OCI-M2 (cell line): ENCODE measurements at regions not wholly inside any gene's neighbourhood (a gene's known extent, or its start where the extent isn't known, plus 50 kb on each side); places are given as distances from the start of the nearest gene placed in this dataset.

Experiments used
- DNase-seq: peaks from one replicate; lab custom pipeline; 2025; ENCODE audit not compliant: unreplicated experiment; lab: John Stamatoyannopoulos, UW

DNA sequence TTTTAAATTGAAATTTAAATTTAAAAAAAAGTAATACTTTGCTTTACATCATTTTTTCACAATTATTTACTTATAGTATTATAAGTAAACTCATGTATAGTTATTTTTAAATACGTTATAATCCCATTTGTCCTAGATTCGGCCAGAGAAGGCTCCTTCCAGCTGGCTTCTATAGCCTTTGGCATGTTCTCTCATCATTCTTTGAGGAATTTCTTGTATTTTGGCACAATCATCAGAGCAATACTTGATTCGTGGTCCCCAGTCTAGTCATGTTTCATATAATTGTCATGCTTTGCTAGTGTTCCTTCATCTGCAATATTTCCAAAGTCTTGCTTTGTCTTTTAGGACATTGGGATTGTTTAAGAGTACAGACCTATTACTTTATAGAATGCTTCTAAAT, 1037.9 kb upstream of the AGA start:
- DNase-seq, result no peak

DNA sequence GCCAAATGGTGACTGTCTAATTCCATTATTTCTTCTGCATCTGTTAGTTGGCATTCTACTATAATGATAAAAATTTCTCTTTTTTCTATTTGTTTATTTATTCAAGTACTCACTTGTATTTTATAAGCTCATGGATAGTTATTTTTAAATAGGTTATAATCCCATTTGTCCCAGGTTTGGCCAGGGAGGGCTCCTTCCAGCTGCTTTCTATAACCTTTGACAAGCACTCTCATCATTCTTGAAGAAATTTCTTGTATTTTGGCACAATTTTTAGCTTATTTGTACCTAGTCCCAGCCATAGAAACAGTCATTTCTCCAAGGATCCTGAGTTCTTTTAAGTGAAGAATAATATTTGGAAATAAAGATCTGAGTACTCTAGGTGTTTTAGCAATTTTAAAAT, 1038.6 kb upstream of the AGA start:
- DNase-seq, result no peak

DNA sequence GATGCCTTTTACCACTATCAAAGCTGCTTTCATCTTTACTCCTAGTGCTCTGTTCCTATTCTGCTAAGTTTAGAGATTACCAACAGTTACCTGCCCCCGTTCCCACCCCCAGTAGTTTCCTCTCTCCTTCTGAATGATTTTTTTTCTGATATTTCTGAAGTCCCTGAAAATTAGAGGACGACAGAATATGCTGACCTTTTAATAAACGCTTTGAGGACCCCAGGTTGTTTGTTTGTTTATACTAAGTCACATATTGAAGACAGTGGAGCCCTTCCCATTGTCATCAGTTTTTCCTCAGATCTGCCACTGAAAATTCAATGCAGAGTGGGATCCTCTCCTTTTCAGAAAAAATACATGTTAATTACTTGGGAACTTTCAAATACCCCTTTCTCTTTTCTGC, 1039.3 kb upstream of the AGA start:
- DNase-seq, result no peak

DNA sequence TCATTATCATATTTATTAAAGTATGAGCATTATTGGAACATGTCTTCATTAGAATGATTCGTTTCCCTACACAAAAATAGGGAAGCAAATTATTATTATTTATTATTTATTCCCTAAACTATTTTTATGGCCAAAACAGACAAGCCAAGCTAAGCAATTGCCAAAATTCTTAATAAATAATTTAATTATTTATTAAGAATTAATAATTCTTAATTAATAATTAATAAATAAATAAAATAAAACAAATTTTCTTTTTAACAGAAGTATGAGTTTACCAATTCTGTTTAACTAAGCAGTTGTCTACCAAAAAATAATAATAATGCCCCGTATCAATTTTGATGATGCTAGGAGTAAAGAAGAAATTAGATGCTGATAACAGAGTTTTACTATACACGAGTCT, 1080.8 kb upstream of the AGA start:
- no peak for DNase-seq

DNA sequence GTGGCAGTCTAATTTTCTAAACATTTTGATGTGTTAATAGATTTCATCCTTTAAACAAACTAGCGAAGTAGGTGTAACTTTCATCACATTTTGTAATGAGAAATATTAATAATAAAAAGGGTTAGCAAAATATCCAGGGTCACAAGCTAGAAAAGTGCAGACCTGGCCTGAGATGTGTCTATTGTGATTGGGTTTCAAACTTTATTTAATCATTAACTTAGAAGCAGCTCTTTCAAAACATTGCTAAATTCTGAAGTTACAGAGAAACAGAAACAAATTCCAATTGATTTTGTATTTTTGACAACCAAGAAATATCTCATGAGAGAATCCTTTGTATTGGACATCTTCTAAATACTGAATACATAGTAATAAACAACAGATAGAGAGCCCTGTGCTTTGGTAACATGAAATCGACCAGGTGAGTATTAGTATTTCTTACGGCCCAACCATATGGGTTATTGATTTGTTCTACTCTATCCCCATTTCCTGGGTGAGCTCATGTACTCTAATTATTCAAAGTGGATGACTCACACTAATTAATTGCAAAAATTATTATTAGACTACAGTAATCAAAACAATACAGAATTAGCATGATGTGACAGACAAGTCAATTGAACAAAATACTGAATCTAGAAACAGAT, 1093.8 kb upstream of the AGA start:
- DNase-seq, result no peak

DNA sequence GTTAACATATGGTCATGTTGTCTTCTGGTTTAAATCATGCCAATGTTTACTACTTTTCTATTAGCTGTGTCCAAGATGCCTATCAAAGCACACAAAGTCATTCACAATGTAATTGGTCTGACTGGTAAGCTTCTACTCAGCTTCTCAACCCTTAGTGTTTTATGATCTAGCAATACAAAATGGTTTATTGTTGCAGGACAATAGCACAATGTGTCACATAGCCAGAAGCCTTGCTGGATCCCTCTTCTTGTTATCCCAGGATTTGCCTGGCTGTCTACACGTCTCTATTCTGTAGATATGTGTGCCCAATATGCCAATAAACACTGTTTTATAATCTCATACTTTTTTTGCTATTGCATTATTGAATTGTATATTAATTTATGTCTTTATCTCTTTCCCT, 1111.0 kb upstream of the AGA start:
- DNase-seq, result no peak

DNA sequence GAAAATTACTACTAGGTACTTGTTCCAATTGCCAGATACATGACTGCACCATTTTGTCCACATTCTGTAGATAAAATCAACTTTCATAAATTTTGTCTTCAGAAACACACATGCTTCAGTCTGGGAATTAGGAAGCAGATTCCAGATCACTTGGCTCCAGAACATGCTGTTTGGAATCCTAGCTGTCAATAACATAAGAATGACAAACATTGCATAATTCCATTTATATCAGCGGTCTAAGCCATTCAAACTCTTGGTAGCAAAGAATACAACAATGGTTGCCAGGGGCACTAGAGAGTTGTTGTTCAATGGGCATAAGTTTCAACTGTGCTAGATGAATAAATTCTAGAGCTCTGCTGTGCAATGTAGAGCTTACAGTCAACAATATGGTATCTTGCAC, 1112.1 kb upstream of the AGA start:
- no peak for DNase-seq

DNA sequence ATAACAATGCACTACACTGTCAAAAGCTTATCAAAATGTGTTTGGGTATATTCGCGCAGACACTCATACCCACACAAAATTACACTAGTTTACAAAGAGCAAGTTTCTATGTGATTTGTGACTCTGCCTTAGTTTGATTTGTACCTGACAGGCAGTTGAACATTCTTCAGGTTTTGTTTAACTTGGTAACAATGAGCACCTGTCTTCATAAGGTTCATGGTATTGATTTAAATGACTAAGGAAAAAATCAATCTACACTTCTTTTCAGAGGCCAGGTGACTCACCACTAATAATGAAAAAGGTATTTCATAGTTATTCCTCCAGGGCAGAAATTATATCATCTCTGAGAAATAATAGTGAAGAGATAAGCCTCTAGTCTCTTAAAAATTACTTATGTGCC, 1114.6 kb upstream of the AGA start:
- no peak for DNase-seq

DNA sequence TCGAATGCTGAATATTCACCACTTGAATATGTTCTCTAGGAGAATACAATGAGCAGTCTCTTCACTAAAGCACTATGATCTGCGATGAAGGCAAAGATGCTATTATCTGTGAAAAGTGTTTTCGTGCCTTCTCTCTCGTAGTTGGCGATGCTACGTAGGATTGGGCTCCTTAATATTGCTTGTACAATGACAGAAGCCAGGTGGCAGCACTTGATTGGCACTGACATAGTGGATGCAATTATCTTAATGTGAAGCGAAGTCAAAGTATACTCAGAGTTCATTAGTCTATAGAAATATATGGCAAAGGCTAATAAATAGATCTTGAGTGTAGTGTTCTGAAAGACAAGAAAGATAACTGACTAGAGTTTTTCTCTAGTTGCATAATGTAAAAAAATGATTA, 1135.7 kb upstream of the AGA start:
- DNase-seq, result no peak

DNA sequence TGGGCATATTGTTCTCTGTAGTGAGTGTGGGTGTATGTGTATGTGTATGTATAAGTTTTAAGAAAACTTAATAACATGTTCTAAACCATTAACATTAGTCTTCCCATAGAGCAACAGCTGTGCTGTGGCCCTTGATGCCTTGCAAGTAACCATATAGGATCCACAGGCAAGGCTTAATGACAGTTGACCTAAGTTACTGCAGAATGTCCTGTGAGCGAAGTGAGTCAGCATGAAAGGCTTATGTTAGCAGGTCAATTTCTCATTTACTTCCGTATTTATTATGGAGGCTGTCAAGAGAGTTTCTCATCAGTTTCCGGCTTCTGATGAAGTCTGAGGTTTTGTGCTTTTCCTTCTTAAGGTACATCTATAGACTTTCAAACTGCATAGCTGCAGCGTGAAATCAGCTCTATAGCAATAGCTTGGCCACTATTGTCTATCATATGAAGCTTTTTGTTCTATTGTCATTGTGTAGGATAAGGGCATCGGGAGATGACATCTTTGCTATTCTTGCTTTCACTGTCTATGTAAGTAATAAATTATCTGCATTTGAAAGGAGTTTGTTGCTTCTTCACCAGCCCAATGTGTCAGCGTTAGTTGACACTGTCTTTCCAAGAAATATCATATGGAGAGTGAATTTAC, 1153.4 kb upstream of the AGA start:
- no peak for DNase-seq

DNA sequence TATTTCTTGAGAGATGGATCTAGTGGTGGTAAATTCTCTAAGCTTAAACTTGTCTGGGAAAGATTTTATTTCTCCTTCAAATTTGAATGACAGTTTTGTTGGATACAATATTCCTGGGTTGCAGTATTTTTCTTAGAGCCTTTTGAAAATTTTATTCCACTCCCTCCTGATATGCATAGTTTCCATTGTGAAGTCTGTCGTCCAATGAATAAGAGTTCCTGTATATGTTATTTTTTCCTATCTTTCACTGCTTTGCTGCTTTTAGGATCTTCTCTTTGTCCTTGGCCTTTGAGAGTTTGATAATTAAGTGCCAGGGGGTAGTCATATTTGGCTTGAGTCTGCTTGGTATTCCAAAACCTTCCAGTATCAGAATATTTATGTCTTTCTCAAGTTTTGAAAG, 1156.4 kb upstream of the AGA start:
- no peak for DNase-seq

DNA sequence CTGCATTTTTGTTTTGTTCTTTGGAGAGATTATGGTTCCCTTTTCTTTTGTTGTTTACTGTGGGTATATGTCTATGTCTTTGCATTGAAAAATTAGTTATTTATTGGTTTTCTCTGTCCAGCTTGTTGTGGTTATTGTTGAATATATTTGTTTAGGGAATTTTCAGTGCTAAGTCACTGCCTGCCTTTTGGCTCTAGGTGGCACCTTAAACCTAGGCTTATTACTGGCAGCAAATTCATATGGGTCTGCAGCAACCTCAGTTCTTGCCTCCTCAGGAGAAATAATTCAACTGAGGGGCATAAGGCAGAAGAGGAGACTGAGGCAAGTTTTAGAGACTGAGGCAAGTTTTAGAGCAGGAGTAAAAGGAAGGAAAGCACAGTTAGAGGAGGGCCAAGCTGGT, 1157.3 kb upstream of the AGA start:
- DNase-seq, result no peak

DNA sequence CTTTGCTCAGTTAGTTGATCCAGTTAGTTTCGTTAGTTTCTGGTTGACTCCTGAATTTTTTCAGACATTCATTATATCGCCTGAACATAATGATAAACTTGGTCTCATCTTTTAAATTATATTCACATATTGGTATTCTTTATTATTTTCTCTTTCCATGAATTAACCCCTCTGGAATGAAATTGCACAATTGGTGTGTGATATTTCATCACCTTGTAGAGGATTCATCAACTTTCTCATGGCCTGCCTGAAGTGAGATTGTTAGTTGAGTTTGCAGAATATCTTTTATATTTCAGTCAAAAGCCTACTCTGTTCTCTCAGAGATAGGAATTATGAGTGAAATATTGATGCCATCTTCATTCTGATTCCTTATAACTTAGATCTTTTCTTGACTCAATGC, 1160.6 kb upstream of the AGA start:
- DNase-seq, result no peak

DNA sequence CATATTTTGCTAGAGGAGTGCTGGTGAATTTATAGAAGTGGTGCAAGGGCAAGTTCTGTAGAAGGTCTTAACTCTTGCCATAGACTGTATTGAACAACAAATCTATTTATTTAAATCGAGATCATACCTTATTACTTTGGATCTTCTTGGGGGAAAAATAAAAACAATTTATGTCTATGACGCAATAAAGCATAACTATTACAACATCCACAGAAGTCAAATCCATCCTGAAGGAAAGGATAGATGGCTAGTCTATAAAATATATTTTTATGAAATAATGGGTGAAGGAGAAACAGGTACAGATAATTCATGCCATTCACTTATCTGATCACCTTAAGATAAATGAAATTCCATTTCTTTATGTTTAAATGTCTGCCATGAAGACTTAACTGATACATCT, 1168.8 kb upstream of the AGA start:
- DNase-seq, result no peak

DNA sequence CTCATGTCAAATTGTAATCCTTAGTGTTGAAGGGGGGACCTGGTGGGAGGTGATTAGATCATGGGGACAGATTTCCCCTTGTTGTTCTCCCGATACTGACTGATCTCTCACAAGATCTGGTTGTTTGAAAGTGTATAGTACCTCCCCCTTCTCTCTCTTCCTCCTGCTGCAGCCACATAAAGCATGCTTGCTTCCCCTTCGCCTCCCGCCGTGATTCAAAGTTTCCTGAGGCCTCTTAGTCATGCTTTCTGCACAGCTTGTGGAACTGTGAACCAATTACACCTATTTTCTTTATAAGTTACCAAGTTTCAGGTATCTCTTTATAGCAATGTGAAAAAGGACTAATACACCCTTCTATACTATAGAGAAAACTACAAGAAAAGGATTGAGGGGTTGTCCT, 1170.5 kb upstream of the AGA start:
- no peak for DNase-seq

DNA sequence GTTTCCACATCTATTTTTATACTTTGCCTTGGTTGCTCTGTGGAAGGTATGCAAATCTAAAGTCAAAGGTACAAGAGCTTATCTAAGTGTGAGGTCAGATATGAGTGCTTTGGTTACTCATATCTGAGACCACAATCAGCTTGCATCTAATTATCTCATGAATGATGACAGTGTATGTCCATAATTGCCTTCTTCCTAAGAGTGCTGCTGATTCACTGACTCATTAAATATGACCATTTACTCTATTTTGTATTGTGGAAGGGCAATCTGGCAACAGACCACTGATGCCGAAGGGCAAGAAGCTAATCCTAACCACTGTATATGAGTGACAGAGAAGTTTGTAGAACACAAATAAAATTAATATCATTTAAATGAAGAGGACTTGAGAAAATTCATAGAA, 1190.2 kb upstream of the AGA start:
- no peak for DNase-seq

DNA sequence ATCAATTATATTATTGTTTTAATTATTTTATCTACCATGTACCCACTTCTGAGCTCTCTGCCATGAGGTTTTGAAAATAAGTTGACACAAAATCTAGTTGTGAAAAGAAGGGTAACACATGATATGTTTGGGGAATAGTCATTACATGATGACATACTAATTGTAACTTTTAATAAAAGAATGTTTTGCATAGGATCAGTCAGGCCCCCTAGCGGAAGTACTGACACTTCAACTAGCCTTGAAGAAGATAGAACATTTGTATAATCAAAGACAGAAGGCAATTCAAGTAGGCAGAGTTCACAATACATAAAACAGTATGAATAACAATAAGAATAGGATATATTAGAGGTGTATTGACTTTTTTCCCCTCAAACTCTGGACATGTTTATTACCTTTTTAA, 1191.0 kb upstream of the AGA start:
- no peak for DNase-seq

DNA sequence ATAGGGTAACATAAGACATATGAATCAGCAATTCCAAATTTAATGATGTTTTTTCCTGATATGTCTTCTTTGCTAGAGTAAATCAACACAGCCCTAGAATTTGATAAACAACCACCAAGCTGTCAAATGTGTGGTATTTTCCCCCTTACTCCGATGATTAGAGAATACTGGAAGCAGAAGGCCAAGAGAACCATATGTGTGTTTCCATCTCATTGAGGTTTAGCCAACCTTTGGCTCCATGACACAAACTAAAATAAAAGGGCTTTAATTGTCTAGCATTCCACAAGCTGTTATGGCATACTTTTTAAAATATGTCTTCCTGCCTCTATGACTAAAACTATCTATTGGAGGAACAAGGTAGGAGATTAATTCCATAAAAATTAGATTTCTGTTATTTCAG, 1222.4 kb upstream of the AGA start:
- DNase-seq, result no peak

DNA sequence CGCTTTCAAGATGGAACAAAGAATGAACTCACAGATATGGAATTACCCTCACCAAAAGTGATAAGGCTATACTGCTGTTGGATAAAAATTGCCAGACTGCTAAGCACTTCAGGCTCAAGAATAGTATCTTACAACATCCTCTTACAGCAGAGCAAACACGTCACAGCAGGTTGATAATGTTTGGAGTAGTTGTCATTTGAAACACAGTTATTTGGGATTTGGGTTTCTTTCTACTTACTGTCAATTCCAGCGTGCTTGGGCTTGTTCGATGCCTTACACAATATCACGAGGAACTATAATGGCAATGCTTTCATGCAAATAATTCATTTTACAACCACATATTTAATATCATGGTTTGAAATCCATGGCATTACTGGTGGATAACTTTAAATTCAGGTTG, 1223.7 kb upstream of the AGA start:
- no peak for DNase-seq

DNA sequence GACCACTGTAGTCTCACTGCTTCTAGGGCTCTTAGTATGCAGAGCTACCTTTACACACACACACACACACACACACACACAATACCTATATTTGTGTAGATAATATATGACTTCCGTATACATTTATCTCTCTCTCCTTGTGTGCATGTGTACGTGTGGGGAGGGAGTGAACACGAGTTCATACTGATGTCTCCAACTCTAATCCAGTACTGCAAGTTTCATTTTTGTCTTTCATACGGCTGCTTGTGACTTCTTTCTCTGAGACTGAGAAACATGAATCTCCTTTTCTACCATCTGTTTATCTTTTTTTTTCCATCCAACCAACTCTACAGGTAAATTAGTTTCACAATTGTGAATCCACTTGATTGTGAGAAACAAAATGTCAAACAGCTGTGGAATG, 1229.5 kb upstream of the AGA start:
- no peak for DNase-seq

DNA sequence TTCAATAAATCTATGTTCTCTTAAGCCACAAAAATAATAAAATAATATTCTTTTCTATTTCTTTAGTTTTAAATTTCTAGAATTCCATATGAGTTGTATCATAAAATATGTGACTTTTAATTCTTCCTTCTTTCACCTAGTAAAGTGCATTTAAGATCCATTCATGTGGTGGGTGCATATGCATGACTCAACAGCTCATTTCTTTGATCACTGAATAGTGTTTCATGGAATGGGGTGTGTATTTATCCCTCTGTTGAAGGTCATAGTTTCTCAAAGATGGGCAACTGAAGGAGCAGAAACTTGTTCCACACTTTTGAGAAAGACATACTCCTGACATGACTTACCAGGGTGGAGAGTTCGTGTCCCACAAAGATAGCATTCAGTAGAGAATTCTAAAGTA, 1230.3 kb upstream of the AGA start:
- DNase-seq, result no peak

DNA sequence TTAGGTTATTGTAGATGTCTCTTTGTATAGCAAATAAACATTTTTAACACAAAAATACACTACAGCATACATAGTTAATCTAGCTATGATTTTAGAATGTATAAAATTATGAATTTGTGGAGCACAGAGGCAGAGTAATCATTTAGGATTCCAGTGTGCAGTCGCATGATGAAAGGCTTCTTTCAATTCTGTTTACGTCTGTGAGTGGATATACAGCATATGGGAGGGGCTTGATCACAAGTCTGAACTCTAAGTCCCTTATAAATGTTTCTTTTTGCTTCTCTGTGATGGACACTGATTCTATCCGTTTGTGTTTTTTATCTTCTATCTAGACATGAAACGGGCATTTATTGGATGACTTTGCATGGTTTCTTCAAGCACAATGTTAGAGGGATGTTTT, 1239.6 kb upstream of the AGA start:
- no peak for DNase-seq

DNA sequence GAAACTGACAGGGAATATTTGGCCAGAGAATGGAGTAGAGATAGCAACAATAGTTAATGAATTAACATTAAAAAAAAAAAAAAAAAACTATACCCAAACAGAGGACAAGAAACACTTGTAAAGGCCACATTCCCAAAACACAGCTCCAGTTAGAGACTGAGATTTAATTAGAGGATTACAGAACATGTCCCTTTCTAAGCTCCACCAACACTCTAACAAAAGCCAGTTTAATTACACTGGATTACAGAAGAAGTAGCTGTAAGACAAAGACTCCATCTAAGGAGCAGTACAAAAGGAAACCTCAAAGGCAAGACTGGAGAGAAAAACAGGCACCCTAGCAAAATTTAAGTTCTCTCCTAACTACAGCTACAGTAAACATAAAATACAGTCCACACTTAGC, 1247.7 kb upstream of the AGA start:
- no peak for DNase-seq
